Progenitor cell of endocrine pancreas (in vitro differentiated cells): ENCODE measurements at regions not wholly inside any gene's neighbourhood (a gene's known extent, or its start where the extent isn't known, plus 50 kb on each side); places are given as distances from the start of the nearest gene placed in this dataset.

Source experiments
- DNase-seq: peaks from one replicate; pipeline ENCODE4 v3.0.0; 2021; ENCODE audit warnings: low spot score; ENCODE audit not compliant: unreplicated experiment
- H3K27ac Mint-ChIP-seq: 2 replicates; pipeline ENCODE4 v1.8.0; 2021; ENCODE audit warnings: mild to moderate bottlenecking, moderate library complexity, mixed read lengths
- H3K27me3 Mint-ChIP-seq: 2 replicates; pipeline ENCODE4 v1.8.0; 2021; ENCODE audit warnings: mixed read lengths
- H3K36me3 Mint-ChIP-seq: 2 replicates; pipeline ENCODE4 v1.8.0; 2022; ENCODE audit warnings: mixed read lengths; ENCODE audit not compliant: insufficient read depth
- H3K4me1 Mint-ChIP-seq: 2 replicates; pipeline ENCODE4 v1.8.0; 2021; ENCODE audit warnings: low read depth, mixed read lengths
- H3K4me3 Mint-ChIP-seq: 2 replicates; pipeline ENCODE4 v1.8.0; 2021; ENCODE audit warnings: low read depth, mild to moderate bottlenecking, moderate library complexity, mixed read lengths
- H3K9me3 Mint-ChIP-seq: 2 replicates; pipeline ENCODE4 v1.8.0; 2021; ENCODE audit warnings: low read depth, mixed read lengths
- TF ChIP-seq, protein P1 (sequence below): fragments of 200-600 bp; sonication (generic); IDR thresholded peaks from one replicate; pipeline ENCODE4 v1.5.0; 2021; ENCODE audit warnings: antibody characterized with exemption, mild to moderate bottlenecking; ENCODE audit not compliant: unreplicated experiment

DNA sequence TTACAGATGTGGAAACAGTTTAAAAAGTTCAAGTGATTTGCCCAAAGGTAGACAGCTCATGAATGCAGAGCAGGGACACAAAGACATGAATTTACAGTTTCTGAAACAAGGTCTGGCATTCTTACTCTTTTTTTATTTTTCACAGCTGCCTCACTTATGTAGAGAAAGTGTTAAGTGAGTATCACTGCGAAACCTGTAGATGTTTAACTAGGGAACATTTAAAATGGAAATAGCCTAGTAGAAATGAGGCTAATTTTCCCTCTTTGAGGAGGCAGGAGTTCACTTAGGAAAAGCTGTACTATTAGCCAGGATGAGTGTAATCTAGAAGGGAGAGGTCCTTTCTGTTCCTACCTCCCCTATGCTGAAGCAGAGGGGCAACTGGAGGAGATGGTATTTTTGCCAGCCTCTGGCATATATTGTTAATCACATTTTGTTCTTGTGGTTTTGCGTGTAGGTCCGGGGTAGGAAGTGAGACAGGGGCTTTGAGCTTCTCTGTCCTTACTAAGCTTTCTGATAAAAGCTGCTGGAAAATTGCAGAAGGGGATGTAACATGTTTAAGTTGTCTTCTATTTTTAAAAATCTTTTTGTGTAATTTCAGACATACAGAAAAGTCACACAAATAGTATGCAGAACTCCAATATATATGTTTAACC lies 492.8 kb upstream of the NR3C2 start:
- Mint-ChIP-seq H3K9me3 (peaks cover 32% of the 10 kb centered on the region), H3K27ac (no peak overlapping the region), H3K36me3 (peaks cover 2% of the 10 kb centered on the region), H3K4me1 (peaks cover 12% of the 10 kb centered on the region), H3K27me3 (peaks cover 12% of the 10 kb centered on the region), H3K4me3 (no peak overlapping the region)
- no peak for DNase-seq
- TF ChIP-seq, protein P1, sequence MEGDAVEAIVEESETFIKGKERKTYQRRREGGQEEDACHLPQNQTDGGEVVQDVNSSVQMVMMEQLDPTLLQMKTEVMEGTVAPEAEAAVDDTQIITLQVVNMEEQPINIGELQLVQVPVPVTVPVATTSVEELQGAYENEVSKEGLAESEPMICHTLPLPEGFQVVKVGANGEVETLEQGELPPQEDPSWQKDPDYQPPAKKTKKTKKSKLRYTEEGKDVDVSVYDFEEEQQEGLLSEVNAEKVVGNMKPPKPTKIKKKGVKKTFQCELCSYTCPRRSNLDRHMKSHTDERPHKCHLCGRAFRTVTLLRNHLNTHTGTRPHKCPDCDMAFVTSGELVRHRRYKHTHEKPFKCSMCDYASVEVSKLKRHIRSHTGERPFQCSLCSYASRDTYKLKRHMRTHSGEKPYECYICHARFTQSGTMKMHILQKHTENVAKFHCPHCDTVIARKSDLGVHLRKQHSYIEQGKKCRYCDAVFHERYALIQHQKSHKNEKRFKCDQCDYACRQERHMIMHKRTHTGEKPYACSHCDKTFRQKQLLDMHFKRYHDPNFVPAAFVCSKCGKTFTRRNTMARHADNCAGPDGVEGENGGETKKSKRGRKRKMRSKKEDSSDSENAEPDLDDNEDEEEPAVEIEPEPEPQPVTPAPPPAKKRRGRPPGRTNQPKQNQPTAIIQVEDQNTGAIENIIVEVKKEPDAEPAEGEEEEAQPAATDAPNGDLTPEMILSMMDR: no peak

DNA sequence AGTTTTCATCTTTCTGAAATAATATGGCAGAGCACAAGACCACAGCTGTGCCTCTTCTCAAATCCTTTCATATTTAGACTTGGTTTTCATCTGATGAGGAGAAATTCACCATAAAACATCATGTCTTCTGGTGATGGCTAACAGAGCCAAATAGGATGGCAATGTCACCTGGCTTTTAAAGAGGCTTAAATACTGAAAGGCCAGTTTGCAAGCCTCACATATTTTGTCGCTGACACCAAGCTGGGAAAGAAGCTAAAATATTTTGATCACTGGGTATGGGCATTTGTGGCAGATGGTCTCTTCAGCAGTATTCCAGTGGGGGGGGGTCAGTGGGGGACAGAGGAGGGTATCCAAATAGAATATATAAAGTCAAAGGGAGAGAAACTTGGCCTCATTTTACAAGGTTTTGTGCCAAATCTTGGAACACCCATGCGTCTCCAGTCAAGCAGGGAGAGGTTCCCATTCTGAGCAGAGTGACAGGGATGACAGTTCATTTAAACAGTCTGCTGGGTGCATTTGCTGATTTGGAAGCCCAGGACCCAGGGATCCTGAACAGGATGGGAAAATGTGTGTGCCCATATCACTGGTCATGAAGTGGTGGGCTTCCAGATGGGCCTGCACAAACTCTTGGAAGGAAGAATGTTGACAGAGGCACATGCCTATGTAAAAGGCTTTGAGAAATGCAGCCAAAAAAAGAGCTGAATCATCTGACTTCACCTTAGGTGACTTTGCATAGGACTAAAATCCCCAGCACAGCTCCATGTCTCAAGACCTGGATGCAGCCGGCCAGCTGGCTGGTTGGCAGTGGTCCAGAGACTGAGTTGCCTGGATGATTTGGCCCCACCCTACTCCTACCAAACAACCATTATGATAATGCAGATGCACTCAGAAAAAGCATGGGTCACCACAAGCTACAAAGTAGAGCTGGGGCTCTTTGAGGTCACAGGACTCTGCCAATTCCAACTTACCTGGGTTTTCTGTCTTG lies 484.4 kb upstream of the NR3C2 start:
- TF ChIP-seq, protein P1: no peak
- no peak overlapping the region for H3K4me3 Mint-ChIP-seq
- H3K27ac Mint-ChIP-seq: no peak overlapping the region
- H3K27me3 Mint-ChIP-seq: no peaks in the 10 kb centered on the region
- peaks cover 22% of the 10 kb centered on the region for H3K9me3 Mint-ChIP-seq
- H3K4me1 Mint-ChIP-seq: no peaks in the 10 kb centered on the region
- DNase-seq: no peak
- peaks cover 2% of the 10 kb centered on the region for H3K36me3 Mint-ChIP-seq

- TF ChIP-seq, protein P1: no peak
- Mint-ChIP-seq H3K4me3 (no peak overlapping the region), H3K36me3 (no peaks in the 10 kb centered on the region), H3K4me1 (peaks cover 7% of the 10 kb centered on the region), H3K27ac (no peak overlapping the region), H3K27me3 (no peaks in the 10 kb centered on the region), H3K9me3 (peaks cover 3% of the 10 kb centered on the region)
- DNase-seq: no peak
Observed at GRCh38 chr4:148923881-148924280, 481.7 kb upstream of the NR3C2 start.

DNA sequence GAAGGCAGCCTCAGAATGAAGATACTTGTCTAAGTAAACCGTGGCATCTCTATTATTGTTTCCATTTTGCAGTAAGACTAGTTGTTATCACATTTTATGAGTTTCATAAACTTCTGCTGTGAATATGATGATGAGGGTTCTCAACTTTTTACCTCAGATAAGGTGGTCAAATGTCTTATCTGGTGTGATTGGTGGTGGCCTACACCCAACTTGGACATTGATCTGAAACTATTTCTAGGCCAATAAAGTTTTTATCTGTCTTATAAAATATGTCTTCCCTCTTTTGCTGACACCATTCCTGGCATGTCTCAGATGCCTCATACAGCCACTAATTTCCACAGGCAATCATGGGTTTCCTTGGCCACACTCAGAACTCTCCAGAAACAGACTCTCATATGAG lies 480.3 kb upstream of the NR3C2 start:
- H3K27me3 Mint-ChIP-seq: no peaks in the 10 kb centered on the region
- H3K4me3 Mint-ChIP-seq: no peak overlapping the region
- no peak overlapping the region for H3K27ac Mint-ChIP-seq
- H3K36me3 Mint-ChIP-seq: no peaks in the 10 kb centered on the region
- TF ChIP-seq, protein P1: no peak
- H3K4me1 Mint-ChIP-seq: peaks cover 7% of the 10 kb centered on the region
- H3K9me3 Mint-ChIP-seq: no peaks in the 10 kb centered on the region
- no peak for DNase-seq

DNA sequence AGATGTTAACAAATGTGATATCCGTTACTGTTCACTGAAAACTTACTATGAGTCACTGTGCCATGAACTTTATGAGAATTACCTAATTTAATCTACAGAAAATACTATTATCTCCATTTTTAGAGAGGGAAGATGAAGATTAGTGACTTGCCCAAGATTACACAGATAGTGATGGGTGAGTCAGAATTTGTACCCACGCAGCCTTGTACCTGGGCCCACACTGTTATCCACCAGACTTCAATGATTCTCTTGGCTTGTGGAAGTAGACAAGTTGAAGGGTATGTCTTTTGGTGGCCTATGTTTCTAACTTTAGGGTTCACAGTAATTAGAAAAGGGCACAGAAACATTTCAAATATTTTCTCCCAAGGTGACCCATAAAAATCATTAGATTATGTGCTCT lies 472.5 kb upstream of the NR3C2 start:
- H3K27ac Mint-ChIP-seq: no peak overlapping the region
- peaks cover 6% of the 10 kb centered on the region for H3K9me3 Mint-ChIP-seq
- H3K4me1 Mint-ChIP-seq: no peaks in the 10 kb centered on the region
- no peak overlapping the region for H3K4me3 Mint-ChIP-seq
- H3K36me3 Mint-ChIP-seq: no peaks in the 10 kb centered on the region
- DNase-seq: no peak
- no peaks in the 10 kb centered on the region for H3K27me3 Mint-ChIP-seq
- TF ChIP-seq, protein P1: no peak
